ENCODE measurements at regions not wholly inside any gene's neighbourhood (a gene's known extent, or its start where the extent isn't known, plus 50 kb on each side); places are given as distances from the start of the nearest gene placed in this dataset.

DNA sequence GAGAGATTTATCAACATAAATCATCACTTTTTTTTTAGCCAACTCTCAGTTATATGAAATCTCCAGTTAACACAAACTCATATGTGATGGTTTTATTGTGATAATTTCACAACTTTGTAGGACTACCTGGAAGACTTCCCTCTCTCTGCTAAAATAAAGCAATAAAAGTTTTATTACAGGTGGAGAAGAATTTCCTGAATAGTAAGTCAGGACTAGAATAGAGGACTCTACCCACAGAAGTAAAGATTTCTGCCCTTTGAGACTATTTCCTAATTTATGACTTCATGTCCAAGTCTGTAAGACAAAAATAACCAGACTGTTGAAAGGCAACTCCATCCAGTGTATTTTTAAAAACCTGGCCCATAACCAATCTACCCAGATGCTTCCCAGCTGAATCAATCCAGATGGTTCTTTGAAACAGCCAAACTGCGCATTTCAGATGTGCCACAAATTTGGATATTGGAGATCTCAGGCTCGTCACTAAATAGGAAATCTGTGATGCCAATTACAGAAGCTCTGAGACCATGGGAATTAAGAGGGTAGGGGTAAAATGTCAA is 234.0 kb upstream of the NMUR2 start:
- TF ChIP-seq, protein P1, sequence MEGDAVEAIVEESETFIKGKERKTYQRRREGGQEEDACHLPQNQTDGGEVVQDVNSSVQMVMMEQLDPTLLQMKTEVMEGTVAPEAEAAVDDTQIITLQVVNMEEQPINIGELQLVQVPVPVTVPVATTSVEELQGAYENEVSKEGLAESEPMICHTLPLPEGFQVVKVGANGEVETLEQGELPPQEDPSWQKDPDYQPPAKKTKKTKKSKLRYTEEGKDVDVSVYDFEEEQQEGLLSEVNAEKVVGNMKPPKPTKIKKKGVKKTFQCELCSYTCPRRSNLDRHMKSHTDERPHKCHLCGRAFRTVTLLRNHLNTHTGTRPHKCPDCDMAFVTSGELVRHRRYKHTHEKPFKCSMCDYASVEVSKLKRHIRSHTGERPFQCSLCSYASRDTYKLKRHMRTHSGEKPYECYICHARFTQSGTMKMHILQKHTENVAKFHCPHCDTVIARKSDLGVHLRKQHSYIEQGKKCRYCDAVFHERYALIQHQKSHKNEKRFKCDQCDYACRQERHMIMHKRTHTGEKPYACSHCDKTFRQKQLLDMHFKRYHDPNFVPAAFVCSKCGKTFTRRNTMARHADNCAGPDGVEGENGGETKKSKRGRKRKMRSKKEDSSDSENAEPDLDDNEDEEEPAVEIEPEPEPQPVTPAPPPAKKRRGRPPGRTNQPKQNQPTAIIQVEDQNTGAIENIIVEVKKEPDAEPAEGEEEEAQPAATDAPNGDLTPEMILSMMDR (IDR thresholded peaks at IDR 0.05; ENCODE audit: control extremely low read depth in 1 of 3, insufficient read depth in 1 of 3, low read depth in 1 of 3, low read length in 3 of 3), result no peak
- TF ChIP-seq RAD21 (IDR thresholded peaks at IDR 0.05 in 1 of 2, conservative IDR thresholded peaks at IDR 0.05 in 1 of 2; ENCODE audit: low read depth in 2 of 2, low read length in 2 of 2), result no peak
- TF ChIP-seq JUND (IDR thresholded peaks at IDR 0.05; ENCODE audit: low read length), result no peak
- TF ChIP-seq POLR2A (IDR thresholded peaks at IDR 0.05; ENCODE audit: control extremely low read depth in 1 of 2, low read depth in 2 of 2, low read length in 2 of 2), result no peak
- TF ChIP-seq JUN (IDR thresholded peaks at IDR 0.05; ENCODE audit: low read depth, low read length), result no peak
- TF ChIP-seq TAF1 (IDR thresholded peaks at IDR 0.05; ENCODE audit: low read depth, low read length), result no peak
- TF ChIP-seq EP300 (IDR thresholded peaks at IDR 0.05; ENCODE audit: borderline replicate concordance in 1 of 2, low read depth in 2 of 2, low read length in 2 of 2), result no peak
- no peak for TF ChIP-seq POLR2AphosphoS5 (IDR thresholded peaks at IDR 0.05; ENCODE audit: low read depth, low read length)
- no peak for TF ChIP-seq HDAC2 (IDR thresholded peaks at IDR 0.05; ENCODE audit: borderline replicate concordance in 1 of 2, low read depth in 2 of 2, low read length in 2 of 2)
- no peak for TF ChIP-seq EZH2 (IDR thresholded peaks at IDR 0.05; ENCODE audit: low read depth, low read length, severe bottlenecking)
- TF ChIP-seq, protein P2, sequence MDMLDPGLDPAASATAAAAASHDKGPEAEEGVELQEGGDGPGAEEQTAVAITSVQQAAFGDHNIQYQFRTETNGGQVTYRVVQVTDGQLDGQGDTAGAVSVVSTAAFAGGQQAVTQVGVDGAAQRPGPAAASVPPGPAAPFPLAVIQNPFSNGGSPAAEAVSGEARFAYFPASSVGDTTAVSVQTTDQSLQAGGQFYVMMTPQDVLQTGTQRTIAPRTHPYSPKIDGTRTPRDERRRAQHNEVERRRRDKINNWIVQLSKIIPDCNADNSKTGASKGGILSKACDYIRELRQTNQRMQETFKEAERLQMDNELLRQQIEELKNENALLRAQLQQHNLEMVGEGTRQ (IDR thresholded peaks at IDR 0.05; ENCODE audit: low read length), result no peak
- TF ChIP-seq CREB1 (IDR thresholded peaks at IDR 0.05), result no peak
